GM23338 (cell line): ENCODE measurements at regions not wholly inside any gene's neighbourhood (a gene's known extent, or its start where the extent isn't known, plus 50 kb on each side); places are given as distances from the start of the nearest gene placed in this dataset.

Source experiments
- CREB1 ChIP-seq: fragments of 250-450 bp; sonication (Bioruptor Pico); IDR thresholded peaks from 2 replicates; pipeline ENCODE4 v1.5.0; 2020; ENCODE audit warnings: low read depth, mild to moderate bottlenecking, moderate library complexity
- EZH2 ChIP-seq: fragments of 200-600 bp; sonication (generic); IDR thresholded peaks from one replicate; pipeline ENCODE4 v1.8.0; 2017; ENCODE audit warnings: antibody characterized with exemption, mild to moderate bottlenecking, low read depth; ENCODE audit not compliant: unreplicated experiment
- EZH2phosphoT487 ChIP-seq: fragments of 200-600 bp; sonication (generic); IDR thresholded peaks from one replicate; pipeline ENCODE4 v1.8.1; 2018; ENCODE audit warnings: antibody characterized with exemption; ENCODE audit not compliant: unreplicated experiment
- NANOG ChIP-seq: IDR thresholded peaks from 2 replicates; pipeline ENCODE4 v1.6.1; 2016; ENCODE audit warnings: antibody characterized with exemption, borderline replicate concordance
- POLR2AphosphoS5 ChIP-seq: IDR thresholded peaks from 2 replicates; pipeline ENCODE4 v1.6.1; 2016; ENCODE audit warnings: antibody characterized with exemption, low read depth
- TF ChIP-seq, protein P1 (sequence below), 2 experiments: fragments of 200-600 bp in 1 of 2; sonication (generic) in 1 of 2; conservative IDR thresholded peaks; 2 replicates each; pipeline versions ENCODE4 v1.5.1 to v1.6.1; 2016 to 2017; ENCODE audit warnings: antibody characterized with exemption in 2 of 2, low read depth in 2 of 2, mild to moderate bottlenecking in 2 of 2, moderate library complexity in 1 of 2
- TF ChIP-seq, protein P2 (sequence below): IDR thresholded peaks from one replicate; pipeline ENCODE4 v1.6.1; 2018; ENCODE audit warnings: antibody characterized with exemption; ENCODE audit not compliant: unreplicated experiment
- TF ChIP-seq, protein P3 (sequence below): fragments of 250-450 bp; sonication (Bioruptor Pico); IDR thresholded peaks from 2 replicates; pipeline ENCODE4 v1.5.0; 2020; ENCODE audit warnings: mild to moderate bottlenecking, moderate library complexity

DNA sequence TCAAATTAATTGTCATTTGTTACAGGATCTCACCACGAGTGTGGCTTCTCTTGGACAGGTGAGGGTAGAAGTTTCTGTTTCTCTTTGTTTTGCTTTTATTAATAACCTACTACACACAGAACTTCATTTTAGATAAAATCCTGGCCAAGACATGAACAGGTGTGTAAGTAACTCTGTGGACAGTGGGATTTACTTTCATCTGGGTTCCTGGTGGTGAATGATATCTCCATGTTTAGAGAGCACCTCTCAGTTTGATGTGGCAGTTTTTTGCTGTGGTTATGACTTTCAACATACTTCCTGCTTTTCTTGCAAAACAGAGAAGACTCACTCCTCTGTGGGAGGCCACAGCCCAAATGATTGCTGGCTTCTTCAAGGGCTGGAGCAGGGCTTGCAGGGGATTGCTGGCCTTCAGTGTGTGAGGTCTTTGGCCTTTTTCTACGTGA, 71.1 kb upstream of the XCR1 start:
- TF ChIP-seq, protein P1, sequence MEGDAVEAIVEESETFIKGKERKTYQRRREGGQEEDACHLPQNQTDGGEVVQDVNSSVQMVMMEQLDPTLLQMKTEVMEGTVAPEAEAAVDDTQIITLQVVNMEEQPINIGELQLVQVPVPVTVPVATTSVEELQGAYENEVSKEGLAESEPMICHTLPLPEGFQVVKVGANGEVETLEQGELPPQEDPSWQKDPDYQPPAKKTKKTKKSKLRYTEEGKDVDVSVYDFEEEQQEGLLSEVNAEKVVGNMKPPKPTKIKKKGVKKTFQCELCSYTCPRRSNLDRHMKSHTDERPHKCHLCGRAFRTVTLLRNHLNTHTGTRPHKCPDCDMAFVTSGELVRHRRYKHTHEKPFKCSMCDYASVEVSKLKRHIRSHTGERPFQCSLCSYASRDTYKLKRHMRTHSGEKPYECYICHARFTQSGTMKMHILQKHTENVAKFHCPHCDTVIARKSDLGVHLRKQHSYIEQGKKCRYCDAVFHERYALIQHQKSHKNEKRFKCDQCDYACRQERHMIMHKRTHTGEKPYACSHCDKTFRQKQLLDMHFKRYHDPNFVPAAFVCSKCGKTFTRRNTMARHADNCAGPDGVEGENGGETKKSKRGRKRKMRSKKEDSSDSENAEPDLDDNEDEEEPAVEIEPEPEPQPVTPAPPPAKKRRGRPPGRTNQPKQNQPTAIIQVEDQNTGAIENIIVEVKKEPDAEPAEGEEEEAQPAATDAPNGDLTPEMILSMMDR (conservative IDR thresholded peaks at IDR 0.05; ENCODE audit: low read depth in 2 of 2): no peak
- TF ChIP-seq EZH2phosphoT487: no peak
- TF ChIP-seq EZH2: no peak
- no peak for TF ChIP-seq POLR2AphosphoS5
- no peak for TF ChIP-seq NANOG
- TF ChIP-seq, protein P2, sequence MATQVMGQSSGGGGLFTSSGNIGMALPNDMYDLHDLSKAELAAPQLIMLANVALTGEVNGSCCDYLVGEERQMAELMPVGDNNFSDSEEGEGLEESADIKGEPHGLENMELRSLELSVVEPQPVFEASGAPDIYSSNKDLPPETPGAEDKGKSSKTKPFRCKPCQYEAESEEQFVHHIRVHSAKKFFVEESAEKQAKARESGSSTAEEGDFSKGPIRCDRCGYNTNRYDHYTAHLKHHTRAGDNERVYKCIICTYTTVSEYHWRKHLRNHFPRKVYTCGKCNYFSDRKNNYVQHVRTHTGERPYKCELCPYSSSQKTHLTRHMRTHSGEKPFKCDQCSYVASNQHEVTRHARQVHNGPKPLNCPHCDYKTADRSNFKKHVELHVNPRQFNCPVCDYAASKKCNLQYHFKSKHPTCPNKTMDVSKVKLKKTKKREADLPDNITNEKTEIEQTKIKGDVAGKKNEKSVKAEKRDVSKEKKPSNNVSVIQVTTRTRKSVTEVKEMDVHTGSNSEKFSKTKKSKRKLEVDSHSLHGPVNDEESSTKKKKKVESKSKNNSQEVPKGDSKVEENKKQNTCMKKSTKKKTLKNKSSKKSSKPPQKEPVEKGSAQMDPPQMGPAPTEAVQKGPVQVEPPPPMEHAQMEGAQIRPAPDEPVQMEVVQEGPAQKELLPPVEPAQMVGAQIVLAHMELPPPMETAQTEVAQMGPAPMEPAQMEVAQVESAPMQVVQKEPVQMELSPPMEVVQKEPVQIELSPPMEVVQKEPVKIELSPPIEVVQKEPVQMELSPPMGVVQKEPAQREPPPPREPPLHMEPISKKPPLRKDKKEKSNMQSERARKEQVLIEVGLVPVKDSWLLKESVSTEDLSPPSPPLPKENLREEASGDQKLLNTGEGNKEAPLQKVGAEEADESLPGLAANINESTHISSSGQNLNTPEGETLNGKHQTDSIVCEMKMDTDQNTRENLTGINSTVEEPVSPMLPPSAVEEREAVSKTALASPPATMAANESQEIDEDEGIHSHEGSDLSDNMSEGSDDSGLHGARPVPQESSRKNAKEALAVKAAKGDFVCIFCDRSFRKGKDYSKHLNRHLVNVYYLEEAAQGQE: no peak
- no peak for TF ChIP-seq CREB1 (CRISPR knock-in tag)
- TF ChIP-seq, protein P3, sequence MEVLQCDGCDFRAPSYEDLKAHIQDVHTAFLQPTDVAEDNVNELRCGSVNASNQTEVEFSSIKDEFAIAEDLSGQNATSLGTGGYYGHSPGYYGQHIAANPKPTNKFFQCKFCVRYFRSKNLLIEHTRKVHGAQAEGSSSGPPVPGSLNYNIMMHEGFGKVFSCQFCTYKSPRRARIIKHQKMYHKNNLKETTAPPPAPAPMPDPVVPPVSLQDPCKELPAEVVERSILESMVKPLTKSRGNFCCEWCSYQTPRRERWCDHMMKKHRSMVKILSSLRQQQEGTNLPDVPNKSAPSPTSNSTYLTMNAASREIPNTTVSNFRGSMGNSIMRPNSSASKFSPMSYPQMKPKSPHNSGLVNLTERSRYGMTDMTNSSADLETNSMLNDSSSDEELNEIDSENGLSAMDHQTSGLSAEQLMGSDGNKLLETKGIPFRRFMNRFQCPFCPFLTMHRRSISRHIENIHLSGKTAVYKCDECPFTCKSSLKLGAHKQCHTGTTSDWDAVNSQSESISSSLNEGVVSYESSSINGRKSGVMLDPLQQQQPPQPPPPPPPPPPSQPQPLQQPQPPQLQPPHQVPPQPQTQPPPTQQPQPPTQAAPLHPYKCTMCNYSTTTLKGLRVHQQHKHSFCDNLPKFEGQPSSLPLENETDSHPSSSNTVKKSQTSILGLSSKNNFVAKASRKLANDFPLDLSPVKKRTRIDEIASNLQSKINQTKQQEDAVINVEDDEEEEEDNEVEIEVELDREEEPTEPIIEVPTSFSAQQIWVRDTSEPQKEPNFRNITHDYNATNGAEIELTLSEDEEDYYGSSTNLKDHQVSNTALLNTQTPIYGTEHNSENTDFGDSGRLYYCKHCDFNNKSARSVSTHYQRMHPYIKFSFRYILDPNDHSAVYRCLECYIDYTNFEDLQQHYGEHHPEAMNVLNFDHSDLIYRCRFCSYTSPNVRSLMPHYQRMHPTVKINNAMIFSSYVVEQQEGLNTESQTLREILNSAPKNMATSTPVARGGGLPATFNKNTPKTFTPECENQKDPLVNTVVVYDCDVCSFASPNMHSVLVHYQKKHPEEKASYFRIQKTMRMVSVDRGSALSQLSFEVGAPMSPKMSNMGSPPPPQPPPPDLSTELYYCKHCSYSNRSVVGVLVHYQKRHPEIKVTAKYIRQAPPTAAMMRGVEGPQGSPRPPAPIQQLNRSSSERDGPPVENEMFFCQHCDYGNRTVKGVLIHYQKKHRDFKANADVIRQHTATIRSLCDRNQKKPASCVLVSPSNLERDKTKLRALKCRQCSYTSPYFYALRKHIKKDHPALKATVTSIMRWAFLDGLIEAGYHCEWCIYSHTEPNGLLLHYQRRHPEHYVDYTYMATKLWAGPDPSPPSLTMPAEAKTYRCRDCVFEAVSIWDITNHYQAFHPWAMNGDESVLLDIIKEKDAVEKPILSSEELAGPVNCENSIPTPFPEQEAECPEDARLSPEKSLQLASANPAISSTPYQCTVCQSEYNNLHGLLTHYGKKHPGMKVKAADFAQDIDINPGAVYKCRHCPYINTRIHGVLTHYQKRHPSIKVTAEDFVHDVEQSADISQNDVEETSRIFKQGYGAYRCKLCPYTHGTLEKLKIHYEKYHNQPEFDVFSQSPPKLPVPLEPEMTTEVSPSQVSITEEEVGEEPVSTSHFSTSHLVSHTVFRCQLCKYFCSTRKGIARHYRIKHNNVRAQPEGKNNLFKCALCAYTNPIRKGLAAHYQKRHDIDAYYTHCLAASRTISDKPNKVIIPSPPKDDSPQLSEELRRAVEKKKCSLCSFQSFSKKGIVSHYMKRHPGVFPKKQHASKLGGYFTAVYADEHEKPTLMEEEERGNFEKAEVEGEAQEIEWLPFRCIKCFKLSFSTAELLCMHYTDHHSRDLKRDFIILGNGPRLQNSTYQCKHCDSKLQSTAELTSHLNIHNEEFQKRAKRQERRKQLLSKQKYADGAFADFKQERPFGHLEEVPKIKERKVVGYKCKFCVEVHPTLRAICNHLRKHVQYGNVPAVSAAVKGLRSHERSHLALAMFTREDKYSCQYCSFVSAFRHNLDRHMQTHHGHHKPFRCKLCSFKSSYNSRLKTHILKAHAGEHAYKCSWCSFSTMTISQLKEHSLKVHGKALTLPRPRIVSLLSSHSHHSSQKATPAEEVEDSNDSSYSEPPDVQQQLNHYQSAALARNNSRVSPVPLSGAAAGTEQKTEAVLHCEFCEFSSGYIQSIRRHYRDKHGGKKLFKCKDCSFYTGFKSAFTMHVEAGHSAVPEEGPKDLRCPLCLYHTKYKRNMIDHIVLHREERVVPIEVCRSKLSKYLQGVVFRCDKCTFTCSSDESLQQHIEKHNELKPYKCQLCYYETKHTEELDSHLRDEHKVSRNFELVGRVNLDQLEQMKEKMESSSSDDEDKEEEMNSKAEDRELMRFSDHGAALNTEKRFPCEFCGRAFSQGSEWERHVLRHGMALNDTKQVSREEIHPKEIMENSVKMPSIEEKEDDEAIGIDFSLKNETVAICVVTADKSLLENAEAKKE (CRISPR knock-in tag): no peak
